MCF 10A (cell line): ENCODE measurements at regions not wholly inside any gene's neighbourhood (a gene's known extent, or its start where the extent isn't known, plus 50 kb on each side); places are given as distances from the start of the nearest gene placed in this dataset.
A peak's percentile ranks its signal among the peaks of the same experiment; 100 is the strongest.

Experiments used
- BruUV-seq: library from RNA; stranded (reverse); fragments of 400-500 nt; replicated peaks from 2 replicates; lab custom pipeline; 2021; lab: Mats Ljungman, UMichigan
- CTCF ChIA-PET: fragments of 300-600 bp; sonication (Branson Sonifier 250); formaldehyde crosslinking; extraction: SDS; loops from one replicate; lab custom pipeline; 2021; ENCODE audit warnings: antibody characterized with exemption, inconsistent platforms; lab: Yijun Ruan, JAX
- POLR2A ChIA-PET: fragments of 300-600, 350-650 bp; sonication (Branson Sonifier 250); formaldehyde crosslinking; extraction: SDS; loops from one replicate; lab custom pipeline; 2020; ENCODE audit warnings: antibody characterized with exemption, inconsistent platforms; lab: Yijun Ruan, JAX
- DNase-seq: peaks from one replicate; pipeline ENCODE4 v3.0.0-alpha.2; 2018; ENCODE audit not compliant: unreplicated experiment
- H3K27ac Mint-ChIP-seq: one replicate; pipeline ENCODE4 v1.8.0; 2022; ENCODE audit warnings: mild to moderate bottlenecking, low read depth, mixed read lengths; ENCODE audit not compliant: unreplicated experiment
- H3K27me3 Mint-ChIP-seq: one replicate; pipeline ENCODE4 v1.8.0; 2022; ENCODE audit warnings: mixed read lengths; ENCODE audit not compliant: insufficient read depth, unreplicated experiment
- H3K36me3 Mint-ChIP-seq: one replicate; pipeline ENCODE4 v1.8.0; 2022; ENCODE audit warnings: mild to moderate bottlenecking, moderate library complexity, mixed read lengths; ENCODE audit not compliant: insufficient read depth, unreplicated experiment
- H3K4me1 Mint-ChIP-seq: one replicate; pipeline ENCODE4 v1.8.0; 2022; ENCODE audit warnings: mixed read lengths; ENCODE audit not compliant: insufficient read depth, unreplicated experiment
- H3K4me3 Mint-ChIP-seq: one replicate; pipeline ENCODE4 v1.8.0; 2022; ENCODE audit warnings: mild to moderate bottlenecking, moderate library complexity, mixed read lengths; ENCODE audit not compliant: unreplicated experiment
- H3K9me3 Mint-ChIP-seq: one replicate; pipeline ENCODE4 v1.8.0; 2022; ENCODE audit warnings: mixed read lengths; ENCODE audit not compliant: unreplicated experiment
- CTCF ChIP-seq: fragments of 200-600 bp; IDR thresholded peaks from one replicate; pipeline ENCODE4 v1.8.0; 2022; ENCODE audit warnings: antibody characterized with exemption, mild to moderate bottlenecking; ENCODE audit not compliant: unreplicated experiment
- intact Hi-C: fragments of 100-400 bp; cut with micrococcal nuclease; formaldehyde crosslinking; loops from 2 replicates; pipeline ENCODE4 v1.14.1; 2022

GRCh38 chrX:28223991-28224390, 242.7 kb upstream of the DCAF8L1 start:
- BruUV-seq: no TSS peak
- DNase-seq: no peak
- no peaks in the 10 kb centered on the region for H3K27me3 Mint-ChIP-seq
- no peak overlapping the region for H3K4me3 Mint-ChIP-seq
- intact Hi-C loops: no loop called here
- no peak for TF ChIP-seq CTCF
- no peaks in the 10 kb centered on the region for H3K36me3 Mint-ChIP-seq
- peaks cover 8% of the 10 kb centered on the region for H3K9me3 Mint-ChIP-seq
- POLR2A ChIA-PET: no interaction called here
- H3K27ac Mint-ChIP-seq: no peak overlapping the region
- CTCF ChIA-PET: no interaction called here
- no peaks in the 10 kb centered on the region for H3K4me1 Mint-ChIP-seq

GRCh38 chrX:28223469-28223868, 242.2 kb upstream of the DCAF8L1 start:
- no TSS peak for BruUV-seq
- Mint-ChIP-seq H3K36me3 (no peaks in the 10 kb centered on the region), H3K4me1 (no peaks in the 10 kb centered on the region), H3K9me3 (peaks cover 8% of the 10 kb centered on the region), H3K27ac (no peak overlapping the region), H3K4me3 (no peak overlapping the region), H3K27me3 (no peaks in the 10 kb centered on the region)
- ChIA-PET CTCF (no interaction called here), POLR2A (interaction anchor here (0.7 to 0.9 kb wide), 2 partner anchors 18 to 128 kb away, joined by 3 to 4 read pairs; no protein-coding TSS in a partner anchor)
- intact Hi-C loops: no loop called here
- no peak for TF ChIP-seq CTCF
- DNase-seq: no peak

GRCh38 chrX:28205905-28206304, 224.7 kb upstream of the DCAF8L1 start:
- CTCF ChIA-PET: no interaction called here
- Mint-ChIP-seq H3K4me3 (peak overlapping the region; percentile 69), H3K27ac (no peak overlapping the region), H3K4me1 (peaks cover 6% of the 10 kb centered on the region), H3K9me3 (no peaks in the 10 kb centered on the region), H3K27me3 (no peaks in the 10 kb centered on the region), H3K36me3 (no peaks in the 10 kb centered on the region)
- POLR2A ChIA-PET: interaction anchor here (1.3 to 2.1 kb wide), 3 partner anchors 10 to 188 kb away, joined by 4 to 6 read pairs (median 4); no protein-coding TSS in a partner anchor
- intact Hi-C loops: no loop called here
- BruUV-seq: no TSS peak
- DNase-seq: peak; percentile 10
- TF ChIP-seq CTCF: no peak

GRCh38 chrX:28205126-28205525, 223.9 kb upstream of the DCAF8L1 start:
- H3K4me3 Mint-ChIP-seq: no peak overlapping the region
- TF ChIP-seq CTCF: no peak
- H3K36me3 Mint-ChIP-seq: no peaks in the 10 kb centered on the region
- no TSS peak for BruUV-seq
- no peak overlapping the region for H3K27ac Mint-ChIP-seq
- intact Hi-C loops: no loop called here
- no peak for DNase-seq
- no peaks in the 10 kb centered on the region for H3K27me3 Mint-ChIP-seq
- peaks cover 6% of the 10 kb centered on the region for H3K4me1 Mint-ChIP-seq
- H3K9me3 Mint-ChIP-seq: peaks cover 6% of the 10 kb centered on the region
- ChIA-PET CTCF (no interaction called here), POLR2A (interaction anchor here (0.8 to 2.1 kb wide), 3 partner anchors 9 to 18 kb away, joined by 4 to 6 read pairs (median 4); no protein-coding TSS in a partner anchor)
